ENCODE measurements at regions not wholly inside any gene's neighbourhood (a gene's known extent, or its start where the extent isn't known, plus 50 kb on each side); places are given as distances from the start of the nearest gene placed in this dataset.

DNA sequence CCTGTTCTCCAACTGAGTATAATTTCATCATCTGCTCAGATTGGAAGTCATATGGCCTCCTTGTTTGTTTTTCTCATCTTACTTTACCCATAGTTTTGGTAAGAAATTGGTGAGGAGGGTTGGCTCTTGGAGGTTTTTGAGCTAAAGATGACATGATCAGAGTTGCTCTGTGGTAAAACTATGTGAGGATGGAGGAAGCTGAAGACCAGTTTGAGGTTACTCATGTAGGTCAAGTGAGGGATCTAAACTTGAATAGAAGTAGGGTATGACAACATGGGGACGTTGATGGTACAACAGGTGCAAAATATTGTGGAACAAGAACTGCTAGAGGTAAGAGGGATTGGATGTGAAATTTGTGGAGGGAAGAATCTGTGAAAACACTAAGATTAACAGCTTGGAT is 87.7 kb upstream of the NEO1 start:
- 45 to 69% (median 57%) methylated on average over 1 of the region's 1 CpG for WGBS, 5 donors
- DNase-seq: no peak
- intact Hi-C loops (cut with DNase I; ENCODE audit: low total_unique reads): no loop called here
- H3K27ac ChIP-seq: peak overlapping the region in 2 of 8 donors; percentile 18 to 49
- peaks cover 0 to 18% (median 0%) of the 10 kb centered on the region in 6 donors for H3K4me1 ChIP-seq
- H3K27me3 ChIP-seq (replicated peaks in 1 of 7): peaks cover 0 to 26% (median 4%) of the 10 kb centered on the region in 7 donors
- no peaks in the 10 kb centered on the region for H3K36me3 ChIP-seq
- peaks cover 0 to 15% (median 3%) of the 10 kb centered on the region in 8 donors for H3K9me3 ChIP-seq
- no peak overlapping the region for H3K4me3 ChIP-seq
- TF ChIP-seq POLR2A (IDR thresholded peaks at IDR 0.05) (no peak), POLR2AphosphoS5 (IDR thresholded peaks at IDR 0.05) (no peak)
- TF ChIP-seq, protein P1, sequence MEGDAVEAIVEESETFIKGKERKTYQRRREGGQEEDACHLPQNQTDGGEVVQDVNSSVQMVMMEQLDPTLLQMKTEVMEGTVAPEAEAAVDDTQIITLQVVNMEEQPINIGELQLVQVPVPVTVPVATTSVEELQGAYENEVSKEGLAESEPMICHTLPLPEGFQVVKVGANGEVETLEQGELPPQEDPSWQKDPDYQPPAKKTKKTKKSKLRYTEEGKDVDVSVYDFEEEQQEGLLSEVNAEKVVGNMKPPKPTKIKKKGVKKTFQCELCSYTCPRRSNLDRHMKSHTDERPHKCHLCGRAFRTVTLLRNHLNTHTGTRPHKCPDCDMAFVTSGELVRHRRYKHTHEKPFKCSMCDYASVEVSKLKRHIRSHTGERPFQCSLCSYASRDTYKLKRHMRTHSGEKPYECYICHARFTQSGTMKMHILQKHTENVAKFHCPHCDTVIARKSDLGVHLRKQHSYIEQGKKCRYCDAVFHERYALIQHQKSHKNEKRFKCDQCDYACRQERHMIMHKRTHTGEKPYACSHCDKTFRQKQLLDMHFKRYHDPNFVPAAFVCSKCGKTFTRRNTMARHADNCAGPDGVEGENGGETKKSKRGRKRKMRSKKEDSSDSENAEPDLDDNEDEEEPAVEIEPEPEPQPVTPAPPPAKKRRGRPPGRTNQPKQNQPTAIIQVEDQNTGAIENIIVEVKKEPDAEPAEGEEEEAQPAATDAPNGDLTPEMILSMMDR (IDR thresholded peaks at IDR 0.05 in 8 of 11, conservative IDR thresholded peaks at IDR 0.05 in 3 of 11): no peak

DNA sequence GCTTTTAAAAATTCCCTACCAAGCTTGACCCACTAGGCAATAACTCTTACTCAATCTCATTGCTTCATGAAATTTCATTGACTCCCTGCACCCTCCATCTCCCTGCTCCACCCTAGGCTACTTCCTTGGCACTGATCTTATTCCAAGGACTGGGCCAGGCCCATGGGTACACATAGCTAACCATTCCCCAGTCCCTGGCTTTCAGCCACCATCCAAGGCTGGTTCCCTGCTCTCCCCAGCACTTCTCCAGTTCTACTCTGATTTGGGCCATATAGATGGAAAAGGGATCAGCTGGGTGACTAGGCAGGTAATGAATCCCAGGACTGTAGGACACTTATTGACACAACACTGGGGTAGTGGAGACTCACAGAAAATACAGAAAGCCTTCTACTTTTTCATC is 88.1 kb upstream of the NEO1 start:
- no peak overlapping the region for H3K4me3 ChIP-seq
- H3K36me3 ChIP-seq: no peaks in the 10 kb centered on the region
- DNase-seq: no peak
- peak overlapping the region in 2 of 8 donors; percentile 18 to 49 for H3K27ac ChIP-seq
- TF ChIP-seq POLR2AphosphoS5 (IDR thresholded peaks at IDR 0.05) (no peak), POLR2A (IDR thresholded peaks at IDR 0.05) (no peak)
- TF ChIP-seq, protein P1 (IDR thresholded peaks at IDR 0.05 in 8 of 11, conservative IDR thresholded peaks at IDR 0.05 in 3 of 11): no peak
- H3K9me3 ChIP-seq: peaks cover 0 to 15% (median 3%) of the 10 kb centered on the region in 8 donors
- H3K27me3 ChIP-seq (replicated peaks in 1 of 7): peaks cover 0 to 22% (median 4%) of the 10 kb centered on the region in 7 donors
- peaks cover 0 to 17% (median 0%) of the 10 kb centered on the region in 6 donors for H3K4me1 ChIP-seq
- intact Hi-C loops (cut with DNase I; ENCODE audit: low total_unique reads): no loop called here

DNA sequence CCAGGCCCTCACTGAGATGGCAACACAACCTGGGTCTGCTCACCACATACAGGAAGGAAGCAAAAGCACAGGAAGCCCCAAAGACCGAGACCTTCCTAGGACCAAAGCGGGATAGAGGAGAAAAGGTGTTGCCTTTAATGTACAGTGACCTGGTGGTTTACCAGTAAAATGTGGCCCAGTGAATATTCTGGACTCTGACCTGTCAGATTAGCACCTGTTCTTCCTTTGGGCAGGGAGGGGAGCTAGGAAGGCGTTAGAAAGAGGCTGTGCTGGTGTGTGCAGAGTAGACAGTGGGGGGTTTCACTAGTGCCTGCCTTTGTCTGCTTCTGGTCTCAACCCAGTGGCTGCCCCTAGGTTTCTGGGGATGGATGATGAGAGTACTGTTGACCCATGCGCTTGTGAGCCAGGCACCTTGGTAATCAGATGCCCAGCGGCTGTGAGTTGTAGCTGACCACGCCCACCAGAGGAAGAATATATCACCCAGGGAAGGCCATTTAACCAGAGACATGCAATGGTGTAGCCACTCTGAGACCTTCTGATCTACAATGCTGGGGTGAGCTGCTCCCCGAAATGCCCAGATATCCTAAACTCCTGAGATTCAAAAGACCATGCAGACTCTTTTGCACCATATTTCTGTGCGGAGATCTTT is 90.1 kb upstream of the NEO1 start:
- peaks cover 0 to 7% (median 0%) of the 10 kb centered on the region in 7 donors for H3K27me3 ChIP-seq (replicated peaks in 1 of 7)

DNA sequence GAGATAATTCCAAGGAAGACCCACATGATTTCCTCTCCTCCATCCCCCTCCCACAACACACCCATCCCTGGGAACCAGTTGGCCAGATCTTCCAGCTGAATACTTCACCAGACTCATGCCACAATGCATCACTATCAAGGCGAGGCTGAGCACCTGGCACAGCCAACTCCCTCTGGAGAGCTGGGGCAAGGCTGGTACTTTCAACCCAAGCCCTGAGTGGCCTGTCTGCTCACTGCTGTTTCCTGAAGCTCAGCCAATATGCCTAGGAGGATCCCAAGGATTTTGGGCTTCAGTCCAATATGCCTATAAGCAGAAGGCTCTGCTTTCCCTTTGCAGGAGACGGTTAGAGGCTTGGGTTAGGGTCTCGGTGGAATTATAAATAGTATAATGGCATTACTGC is 90.9 kb upstream of the NEO1 start:
- no peak overlapping the region for H3K27ac ChIP-seq
- no peak for DNase-seq
- intact Hi-C loops (cut with DNase I; ENCODE audit: low total_unique reads): no loop called here
- no peaks in the 10 kb centered on the region for H3K36me3 ChIP-seq
- TF ChIP-seq POLR2A (IDR thresholded peaks at IDR 0.05): no peak
- no peak for TF ChIP-seq POLR2AphosphoS5 (IDR thresholded peaks at IDR 0.05)
- TF ChIP-seq, protein P1 (IDR thresholded peaks at IDR 0.05 in 8 of 11, conservative IDR thresholded peaks at IDR 0.05 in 3 of 11): no peak
- peaks cover 0 to 7% (median 0%) of the 10 kb centered on the region in 7 donors for H3K27me3 ChIP-seq (replicated peaks in 1 of 7)
- 65 to 80% (median 71%) methylated on average over 3 of the region's 3 CpGs for WGBS, 5 donors
- no peak overlapping the region for H3K4me3 ChIP-seq
- peaks cover 0 to 15% (median 3%) of the 10 kb centered on the region in 8 donors for H3K9me3 ChIP-seq
- H3K4me1 ChIP-seq: no peaks in the 10 kb centered on the region

More for the DNA sequence above, 90.1 kb upstream of the NEO1 start:
- DNase-seq: no peak
- Histone ChIP-seq H3K9me3 (peaks cover 0 to 15% (median 3%) of the 10 kb centered on the region in 8 donors), H3K36me3 (no peaks in the 10 kb centered on the region), H3K4me1 (no peaks in the 10 kb centered on the region), H3K27ac (no peak overlapping the region), H3K4me3 (no peak overlapping the region)
- WGBS, 5 donors: 74 to 84% (median 76%) methylated on average over 8 of the region's 8 CpGs
- TF ChIP-seq, protein P1 (IDR thresholded peaks at IDR 0.05 in 8 of 11, conservative IDR thresholded peaks at IDR 0.05 in 3 of 11): no peak
- TF ChIP-seq POLR2AphosphoS5 (IDR thresholded peaks at IDR 0.05): no peak
- no peak for TF ChIP-seq POLR2A (IDR thresholded peaks at IDR 0.05)
- intact Hi-C loops (cut with DNase I; ENCODE audit: low total_unique reads): no loop called here

All from spleen (tissue), 11 donors.